ENCODE measurements at regions not wholly inside any gene's neighbourhood (a gene's known extent, or its start where the extent isn't known, plus 50 kb on each side); places are given as distances from the start of the nearest gene placed in this dataset.

- no peaks in the 10 kb centered on the region for H3K9me3 ChIP-seq
- H3K27ac ChIP-seq: no peak overlapping the region
- TF ChIP-seq CTCF (IDR thresholded peaks at IDR 0.05): no peak
- TF ChIP-seq POLR2A (IDR thresholded peaks at IDR 0.05): no peak
- intact Hi-C loops (cut with DNase I; ENCODE audit: low total_unique reads): no loop called here
- H3K36me3 ChIP-seq (ENCODE audit: low read depth, missing control alignments): no peaks in the 10 kb centered on the region
- no peaks in the 10 kb centered on the region for H3K4me1 ChIP-seq
- no peak overlapping the region for H3K4me3 ChIP-seq
- H3K27me3 ChIP-seq: no peaks in the 10 kb centered on the region
- DNase-seq: no peak
Observed at GRCh38 chrY:8151561-8151960, 1185.7 kb upstream of the TSPY4 start.

DNA sequence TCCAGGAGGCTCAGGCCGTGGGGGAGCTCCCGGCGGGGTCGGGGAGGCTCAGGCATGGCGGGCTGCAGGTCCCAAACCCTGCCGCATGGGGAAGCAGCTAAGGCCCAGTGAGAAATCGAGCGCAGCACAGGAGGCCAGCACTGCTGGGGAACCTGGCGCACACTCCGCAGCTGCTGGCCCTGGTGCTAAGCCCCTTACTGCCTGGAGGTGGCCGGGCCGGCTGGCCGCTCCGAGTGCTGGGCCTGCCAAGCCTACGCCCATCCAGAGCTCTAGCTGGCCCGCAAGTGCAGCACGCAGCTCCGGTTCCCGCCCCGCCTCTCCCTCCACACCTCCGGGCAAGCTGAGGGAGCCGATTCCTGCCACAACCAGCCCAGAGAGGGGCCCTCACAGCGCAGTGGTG lies 1208.7 kb upstream of the TSPY4 start:
- H3K4me1 ChIP-seq: no peaks in the 10 kb centered on the region
- H3K27ac ChIP-seq: no peak overlapping the region
- intact Hi-C loops (cut with DNase I; ENCODE audit: low total_unique reads): no loop called here
- H3K36me3 ChIP-seq (ENCODE audit: low read depth, missing control alignments): no peaks in the 10 kb centered on the region
- no peak for DNase-seq
- no peaks in the 10 kb centered on the region for H3K27me3 ChIP-seq
- H3K9me3 ChIP-seq: no peaks in the 10 kb centered on the region
- 75% methylated on average over 5 of the region's 23 CpGs; no CpG with 5 or more reads in 1 of the 2 donors for WGBS, 2 donors
- no peak for TF ChIP-seq POLR2A (IDR thresholded peaks at IDR 0.05)
- no peak for TF ChIP-seq CTCF (IDR thresholded peaks at IDR 0.05)
- H3K4me3 ChIP-seq: no peak overlapping the region

GRCh38 chrY:8125907-8126571 lies 1211.2 kb upstream of the TSPY4 start:
- no peaks in the 10 kb centered on the region for H3K9me3 ChIP-seq
- no peak overlapping the region for H3K4me3 ChIP-seq
- intact Hi-C loops (cut with DNase I; ENCODE audit: low total_unique reads): no loop called here
- no peak for DNase-seq
- H3K27me3 ChIP-seq: no peaks in the 10 kb centered on the region
- no peak overlapping the region for H3K27ac ChIP-seq
- TF ChIP-seq POLR2A (IDR thresholded peaks at IDR 0.05): no peak
- no peak for TF ChIP-seq CTCF (IDR thresholded peaks at IDR 0.05)
- H3K4me1 ChIP-seq: no peaks in the 10 kb centered on the region
- whole genome bisulfite sequencing, 2 donors: 44 to 53% methylated on average over 12 of the region's 12 CpGs
- H3K36me3 ChIP-seq (ENCODE audit: low read depth, missing control alignments): no peaks in the 10 kb centered on the region

DNA sequence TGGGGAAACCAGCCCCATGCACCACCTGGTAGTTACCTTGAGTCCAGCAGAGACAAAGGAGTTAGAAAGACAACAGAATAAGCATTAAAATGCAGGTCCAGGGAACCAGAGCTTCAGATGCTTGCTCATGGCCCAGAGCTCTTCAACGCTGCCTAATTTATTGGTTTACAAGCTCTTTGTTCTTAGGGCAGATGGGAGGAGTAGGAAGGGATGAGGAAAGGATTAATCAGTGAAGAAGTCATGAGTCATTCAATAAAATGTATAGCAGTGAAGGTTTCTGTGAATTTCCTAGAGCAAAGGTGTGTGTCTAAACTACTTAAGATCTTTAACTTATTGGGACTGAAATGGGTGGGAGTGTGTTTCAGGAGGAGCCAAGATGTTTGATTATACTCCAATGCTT lies 1210.3 kb upstream of the AMELY start:
- Histone ChIP-seq H3K36me3 (ENCODE audit: low read depth, missing control alignments) (no peaks in the 10 kb centered on the region), H3K27me3 (no peaks in the 10 kb centered on the region), H3K4me3 (no peak overlapping the region), H3K9me3 (no peaks in the 10 kb centered on the region), H3K4me1 (no peaks in the 10 kb centered on the region), H3K27ac (no peak overlapping the region)
- TF ChIP-seq CTCF (IDR thresholded peaks at IDR 0.05) (no peak), POLR2A (IDR thresholded peaks at IDR 0.05) (no peak)
- 82 to 83% methylated on average over 1 of the region's 1 CpG for WGBS, 2 donors
- intact Hi-C loops (cut with DNase I; ENCODE audit: low total_unique reads): no loop called here
- no peak for DNase-seq

DNA sequence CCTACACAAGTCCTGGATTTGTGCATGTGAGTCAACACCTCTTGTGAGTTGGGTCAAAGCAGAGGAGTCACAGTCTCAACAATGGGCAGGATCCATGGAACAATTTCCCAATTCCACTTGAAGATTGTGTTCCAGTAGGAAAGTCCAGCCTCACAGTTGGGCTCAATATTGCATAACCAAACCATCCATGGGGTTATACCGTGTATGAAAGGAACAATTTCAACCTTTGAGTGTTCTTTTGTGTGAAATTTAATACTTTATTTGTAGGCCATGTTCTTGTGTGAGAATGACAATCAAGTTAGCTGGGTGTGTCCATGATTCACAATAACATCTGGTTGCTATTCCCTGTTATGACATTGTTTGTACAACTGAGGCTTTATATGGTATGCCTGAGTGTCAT lies 1182.9 kb upstream of the AMELY start:
- Histone ChIP-seq H3K9me3 (no peaks in the 10 kb centered on the region), H3K27me3 (no peaks in the 10 kb centered on the region), H3K36me3 (ENCODE audit: low read depth, missing control alignments) (no peaks in the 10 kb centered on the region), H3K4me1 (no peaks in the 10 kb centered on the region), H3K27ac (no peak overlapping the region), H3K4me3 (no peak overlapping the region)
- TF ChIP-seq CTCF (IDR thresholded peaks at IDR 0.05) (no peak), POLR2A (IDR thresholded peaks at IDR 0.05) (no peak)
- intact Hi-C loops (cut with DNase I; ENCODE audit: low total_unique reads): no loop called here
- DNase-seq: no peak
- 71% methylated on average over 1 of the region's 1 CpG for WGBS, 2 donors
